ENCODE measurements at regions not wholly inside any gene's neighbourhood (a gene's known extent, or its start where the extent isn't known, plus 50 kb on each side); places are given as distances from the start of the nearest gene placed in this dataset.

DNA sequence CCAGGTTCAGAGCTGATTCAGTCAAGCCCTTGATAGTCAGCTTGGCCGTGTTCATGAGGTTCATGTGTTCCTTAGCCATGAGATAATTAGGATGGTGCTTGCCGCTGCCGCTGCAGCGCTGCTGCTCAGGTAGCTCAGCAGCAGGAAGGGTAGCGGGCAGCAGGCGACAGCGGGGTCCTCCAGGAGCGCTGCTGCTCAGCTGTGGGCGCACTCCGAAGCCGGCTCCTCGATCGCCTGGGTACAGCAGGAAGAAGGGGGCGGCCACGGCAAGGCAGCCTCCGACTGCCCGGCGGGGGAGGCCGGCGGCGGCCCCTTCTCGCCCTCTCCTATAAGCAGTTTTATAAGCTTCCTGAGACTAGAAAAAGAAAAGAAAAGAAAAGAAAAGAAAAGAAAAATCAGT lies 1253.6 kb downstream of the EFNA5 start:
- TF ChIP-seq, protein P1, sequence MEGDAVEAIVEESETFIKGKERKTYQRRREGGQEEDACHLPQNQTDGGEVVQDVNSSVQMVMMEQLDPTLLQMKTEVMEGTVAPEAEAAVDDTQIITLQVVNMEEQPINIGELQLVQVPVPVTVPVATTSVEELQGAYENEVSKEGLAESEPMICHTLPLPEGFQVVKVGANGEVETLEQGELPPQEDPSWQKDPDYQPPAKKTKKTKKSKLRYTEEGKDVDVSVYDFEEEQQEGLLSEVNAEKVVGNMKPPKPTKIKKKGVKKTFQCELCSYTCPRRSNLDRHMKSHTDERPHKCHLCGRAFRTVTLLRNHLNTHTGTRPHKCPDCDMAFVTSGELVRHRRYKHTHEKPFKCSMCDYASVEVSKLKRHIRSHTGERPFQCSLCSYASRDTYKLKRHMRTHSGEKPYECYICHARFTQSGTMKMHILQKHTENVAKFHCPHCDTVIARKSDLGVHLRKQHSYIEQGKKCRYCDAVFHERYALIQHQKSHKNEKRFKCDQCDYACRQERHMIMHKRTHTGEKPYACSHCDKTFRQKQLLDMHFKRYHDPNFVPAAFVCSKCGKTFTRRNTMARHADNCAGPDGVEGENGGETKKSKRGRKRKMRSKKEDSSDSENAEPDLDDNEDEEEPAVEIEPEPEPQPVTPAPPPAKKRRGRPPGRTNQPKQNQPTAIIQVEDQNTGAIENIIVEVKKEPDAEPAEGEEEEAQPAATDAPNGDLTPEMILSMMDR (IDR thresholded peaks at IDR 0.05): no peak
- TF ChIP-seq POLR2AphosphoS5 (IDR thresholded peaks at IDR 0.05) (no peak), POLR2A (IDR thresholded peaks at IDR 0.05) (no peak), EP300 (IDR thresholded peaks at IDR 0.05) (no peak)
